ENCODE measurements at regions not wholly inside any gene's neighbourhood (a gene's known extent, or its start where the extent isn't known, plus 50 kb on each side); places are given as distances from the start of the nearest gene placed in this dataset.
"Not testable (repeated sequence)": the region's sequence is repeated elsewhere in the genome, so short reads cannot be mapped to it uniquely, and the experiment has no call there.

GRCh38 chr3:193119926-193120325 is 121.1 kb upstream of the PLAAT1 start:
- DNase-seq (ENCODE audit: low spot score) = no peak

DNA sequence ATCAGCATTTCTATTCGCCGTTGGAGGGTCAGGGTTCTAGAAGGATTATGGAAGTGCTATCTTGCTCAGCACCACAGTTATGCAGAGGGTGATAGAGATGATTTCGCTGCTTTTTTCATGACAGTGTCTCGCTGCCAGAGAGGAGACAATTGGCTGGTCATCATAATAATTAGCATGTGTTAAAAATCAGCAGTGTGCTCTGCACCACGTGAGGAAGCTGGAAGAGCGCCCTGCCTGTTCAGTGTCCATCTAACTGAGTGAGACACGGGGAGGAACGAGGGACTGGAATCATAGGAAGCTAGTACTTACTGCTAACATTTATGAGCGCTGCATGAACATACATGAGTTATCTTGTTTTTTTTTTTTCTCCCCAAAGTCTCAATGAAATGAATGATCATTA is 116.2 kb upstream of the PLAAT1 start:
- DNase-seq (ENCODE audit: low spot score) = peak; percentile 57

- no peak for DNase-seq (ENCODE audit: low spot score)
Measured at GRCh38 chr3:193129607-193130006, 111.4 kb upstream of the PLAAT1 start.

GRCh38 chr3:193130576-193130975 is 110.4 kb upstream of the PLAAT1 start:
- DNase-seq (ENCODE audit: low spot score) = no peak

DNA sequence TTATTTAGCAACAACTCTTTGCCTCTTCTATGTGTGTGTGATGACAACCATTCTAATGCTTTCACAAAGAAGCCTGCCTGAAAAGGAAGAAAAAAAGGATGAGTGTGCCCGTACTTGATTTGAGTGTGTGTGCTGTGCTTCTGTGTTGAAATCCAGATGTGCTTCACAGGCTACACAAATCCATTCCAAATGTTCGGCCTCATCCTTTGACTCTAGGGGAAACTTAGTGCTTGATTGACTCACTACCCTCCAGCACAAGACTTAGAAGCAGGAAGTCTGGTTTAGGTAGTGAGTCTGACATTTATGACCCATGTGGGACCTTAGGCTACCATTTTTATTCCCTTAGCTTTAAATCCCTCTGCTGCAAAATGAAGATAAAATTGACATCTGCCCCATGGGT is 108.8 kb upstream of the PLAAT1 start:
- DNase-seq (ENCODE audit: low spot score) = no peak

DNA sequence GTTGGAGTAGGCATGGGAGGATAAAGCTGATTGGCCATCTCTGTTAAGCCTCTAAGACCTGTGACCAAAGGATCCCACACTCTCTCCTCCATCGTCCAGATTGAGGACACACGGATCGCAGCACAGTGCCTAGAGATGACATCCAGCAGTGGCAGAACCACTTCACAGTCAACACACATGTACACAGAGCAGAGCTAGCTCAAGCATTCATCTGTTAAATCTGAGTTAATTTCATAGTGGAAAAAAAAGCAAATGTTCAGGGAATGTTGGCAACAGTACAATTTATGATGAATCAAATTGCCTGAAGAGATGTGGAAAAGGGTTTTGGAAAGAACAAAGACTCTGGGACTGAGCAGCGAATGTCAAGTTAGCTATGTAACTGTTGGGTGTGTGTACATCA is 108.1 kb upstream of the PLAAT1 start:
- no peak for DNase-seq (ENCODE audit: low spot score)

- no peak for DNase-seq (ENCODE audit: low spot score)
Measured at GRCh38 chr3:193134856-193135255, 106.2 kb upstream of the PLAAT1 start.

GRCh38 chr3:193140381-193140780 is 100.6 kb upstream of the PLAAT1 start:
- DNase-seq (ENCODE audit: low spot score) = no peak

DNA sequence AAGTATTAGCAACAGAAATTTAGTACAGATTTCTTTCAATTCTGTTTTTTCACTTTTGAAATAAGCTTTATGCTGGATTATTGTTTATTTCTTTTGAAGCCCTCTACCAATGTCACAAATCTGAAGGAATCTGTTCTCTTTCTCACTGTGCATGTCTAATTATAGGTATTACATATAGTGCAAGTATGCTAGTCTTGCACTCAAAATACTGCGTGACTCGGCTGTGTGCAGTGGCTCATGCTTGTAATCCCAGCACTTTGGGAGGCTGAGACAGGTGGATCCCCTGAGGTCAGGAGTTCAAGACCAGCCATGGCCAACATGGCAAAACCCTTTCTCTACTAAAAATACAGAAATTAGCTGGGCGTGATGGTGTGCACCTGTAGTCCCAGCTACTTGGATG is 95.8 kb upstream of the PLAAT1 start:
- DNase-seq (ENCODE audit: low spot score) = no peak

DNA sequence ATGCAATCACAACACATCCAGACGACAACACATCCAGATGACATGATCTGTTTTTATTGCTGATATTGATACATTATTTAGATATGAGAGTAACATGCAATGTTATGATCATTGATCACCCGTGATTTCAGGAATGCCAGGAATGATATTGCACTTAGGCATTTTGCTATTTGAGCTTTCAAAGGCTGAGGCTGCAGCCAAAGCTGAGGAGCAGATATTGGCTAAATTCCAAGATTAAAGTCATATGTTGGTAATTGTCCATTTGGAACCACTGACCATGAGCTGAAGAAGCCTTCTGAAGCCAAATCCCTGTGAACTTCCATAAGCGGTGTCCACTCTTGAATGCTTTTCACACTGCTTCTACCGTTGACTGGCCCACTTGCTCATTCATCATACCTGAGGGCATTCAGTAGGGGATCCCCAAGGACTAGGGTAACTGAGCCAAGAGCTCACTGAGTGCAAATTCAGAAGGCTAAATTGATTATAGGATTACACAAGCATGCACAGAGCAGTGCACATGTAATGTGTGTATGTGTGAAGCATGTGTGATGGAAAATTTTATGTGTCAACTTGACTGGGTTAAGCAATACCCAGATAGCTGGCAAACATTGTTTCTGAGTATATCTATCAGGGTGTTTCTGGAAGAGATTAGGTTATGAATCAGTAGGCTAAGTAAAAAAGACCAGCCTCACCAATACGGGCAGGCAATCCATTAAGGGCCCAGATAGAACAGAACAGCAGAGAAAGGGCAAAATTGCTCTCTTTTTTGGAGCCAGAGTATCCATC is 92.1 kb upstream of the PLAAT1 start:
- no peak for DNase-seq (ENCODE audit: low spot score)

DNA sequence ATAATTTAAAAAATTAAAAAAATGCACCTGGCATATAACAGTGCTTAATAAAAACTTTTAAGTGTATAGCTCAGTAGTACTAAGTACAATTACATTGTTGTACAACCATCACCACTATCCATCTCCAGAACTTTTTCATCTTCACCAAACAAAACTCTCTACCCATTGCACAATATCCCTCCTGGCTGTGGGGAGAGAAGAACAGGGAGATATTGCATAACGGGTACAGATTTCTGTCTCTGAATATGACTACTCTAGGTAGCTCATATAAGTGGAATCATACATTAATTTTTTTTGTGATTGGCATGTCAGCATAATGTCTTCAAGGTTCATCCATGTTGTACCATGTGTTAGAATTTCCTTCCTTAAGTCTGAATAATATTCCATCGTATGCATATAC is 91.0 kb upstream of the PLAAT1 start:
- no peak for DNase-seq (ENCODE audit: low spot score)

DNA sequence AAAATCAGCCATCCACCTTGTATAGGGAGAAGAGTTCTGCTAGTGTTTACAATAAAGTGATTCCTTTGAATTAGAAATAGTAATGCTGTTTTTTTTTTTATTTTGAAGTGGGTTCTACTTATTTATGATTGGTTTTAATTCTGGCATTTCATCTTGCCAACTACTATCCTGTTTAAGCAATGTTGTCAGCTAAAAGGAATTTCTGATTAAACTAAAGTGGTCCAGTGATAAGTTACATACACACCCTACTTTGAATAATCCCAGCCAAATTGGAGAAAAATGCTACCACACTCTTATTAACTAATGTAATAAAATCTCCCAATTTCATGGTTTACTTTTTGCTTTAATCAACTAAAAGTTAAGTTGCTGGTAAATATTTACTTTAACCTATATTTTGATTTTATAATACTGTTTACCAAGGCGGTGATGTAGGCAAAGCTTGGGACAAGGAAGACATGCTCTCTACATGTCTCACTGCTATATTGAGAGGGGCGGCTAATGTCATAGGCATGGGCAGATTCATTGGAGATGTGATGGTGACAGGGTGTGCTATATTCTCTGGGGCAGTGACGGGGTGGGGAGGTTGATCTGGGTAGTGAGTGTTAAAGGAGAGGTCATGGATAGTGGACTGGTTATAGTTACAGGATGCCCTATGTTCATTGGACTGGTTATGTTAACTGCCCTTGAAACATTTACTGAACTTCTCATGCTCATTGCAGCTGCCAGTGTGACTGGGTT is 85.8 kb upstream of the PLAAT1 start:
- not testable (repeated sequence) for DNase-seq (ENCODE audit: low spot score)

DNA sequence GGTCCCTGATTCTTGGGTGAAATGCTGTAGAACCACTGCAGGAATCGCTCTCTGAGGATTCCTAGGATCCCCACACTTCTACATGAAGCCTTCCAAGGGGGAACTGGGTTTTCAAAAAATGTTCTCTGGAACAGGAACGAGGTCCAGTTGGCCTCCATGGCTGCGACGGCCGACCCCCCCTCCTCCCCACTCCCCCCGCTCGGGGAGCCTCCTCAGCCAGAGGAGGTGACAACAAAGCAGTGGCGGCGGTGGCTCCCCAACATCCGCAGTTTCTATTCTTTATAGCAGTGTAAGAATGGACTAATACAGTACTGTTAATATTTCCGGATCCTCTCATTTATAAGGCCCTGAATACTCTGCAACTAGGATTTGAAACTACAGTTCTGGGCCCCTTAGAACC is 84.0 kb upstream of the PLAAT1 start:
- DNase-seq (ENCODE audit: low spot score) = no peak

GRCh38 chr3:193165431-193166120 is 75.4 kb upstream of the PLAAT1 start:
- no peak for DNase-seq (ENCODE audit: low spot score)

DNA sequence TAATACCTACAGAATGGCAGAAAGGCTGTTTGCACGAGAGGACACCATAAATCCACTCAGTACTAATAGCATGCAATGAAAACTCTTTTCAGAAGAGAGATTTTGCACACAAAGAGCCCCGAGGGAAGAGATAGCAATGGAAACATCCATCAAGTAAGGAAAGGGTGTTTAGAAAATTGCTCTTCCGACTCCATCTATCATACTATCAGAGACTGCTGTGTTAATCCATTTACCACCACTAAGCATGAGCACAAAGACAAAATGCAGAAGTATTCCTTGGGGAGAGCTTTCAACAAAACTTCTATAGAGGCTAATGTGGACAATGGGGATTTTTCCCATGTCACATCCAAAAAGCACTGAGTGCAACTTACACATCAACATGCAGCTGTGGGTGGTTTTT is 72.1 kb upstream of the PLAAT1 start:
- DNase-seq (ENCODE audit: low spot score) = no peak

DNA sequence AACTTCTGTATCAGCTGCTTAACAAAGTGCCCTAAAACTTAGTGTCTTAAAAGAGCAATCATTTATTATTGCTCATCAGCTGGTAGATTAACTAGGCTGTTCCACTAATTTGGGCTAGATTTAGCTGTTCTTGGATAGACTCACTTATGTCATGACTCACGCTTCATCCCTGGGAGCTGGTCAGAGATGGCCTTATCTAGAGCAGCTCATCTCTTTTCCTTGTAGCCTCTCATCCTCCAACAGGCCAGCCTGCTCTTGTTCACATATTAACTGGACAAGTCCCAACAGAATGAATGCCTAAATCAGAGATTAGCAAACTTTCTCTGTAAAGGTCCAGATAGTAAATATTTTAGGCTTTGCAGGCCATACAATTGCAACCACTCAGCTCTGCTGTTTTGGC is 66.9 kb upstream of the PLAAT1 start:
- no peak for DNase-seq (ENCODE audit: low spot score)

DNA sequence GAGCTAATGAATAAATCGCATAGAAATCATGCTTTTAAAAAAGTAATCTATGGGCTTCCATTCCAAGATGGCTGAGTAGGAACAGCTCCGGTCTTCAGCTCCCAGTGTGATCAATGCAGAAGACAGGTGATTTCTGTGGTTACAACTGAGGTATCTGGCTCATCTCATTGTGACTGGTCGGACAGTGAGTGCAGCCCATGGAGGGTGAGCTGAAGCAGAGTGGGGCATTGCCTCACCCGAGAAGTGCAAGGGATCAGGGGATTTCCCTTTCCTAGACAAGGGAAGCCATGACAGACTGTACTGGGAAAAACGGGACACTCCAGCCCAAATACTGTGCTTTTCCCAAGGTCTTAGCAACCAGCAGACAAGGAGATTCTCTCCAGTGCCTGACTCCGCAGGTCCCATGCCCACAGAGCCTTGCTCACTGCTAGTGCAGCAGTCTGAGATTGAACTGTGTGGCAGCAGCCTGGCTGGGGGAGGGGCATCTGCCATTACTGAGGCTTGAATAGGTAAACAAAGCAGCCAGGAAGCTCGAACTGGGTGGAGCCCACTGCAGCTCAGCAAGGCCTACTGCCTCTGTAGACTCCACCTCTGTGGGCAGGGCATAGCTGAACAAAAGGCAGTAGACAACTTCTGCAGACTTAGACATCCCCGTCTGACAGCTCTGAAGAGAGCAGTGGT is 61.5 kb upstream of the PLAAT1 start:
- DNase-seq (ENCODE audit: low spot score) = not testable (repeated sequence)

DNA sequence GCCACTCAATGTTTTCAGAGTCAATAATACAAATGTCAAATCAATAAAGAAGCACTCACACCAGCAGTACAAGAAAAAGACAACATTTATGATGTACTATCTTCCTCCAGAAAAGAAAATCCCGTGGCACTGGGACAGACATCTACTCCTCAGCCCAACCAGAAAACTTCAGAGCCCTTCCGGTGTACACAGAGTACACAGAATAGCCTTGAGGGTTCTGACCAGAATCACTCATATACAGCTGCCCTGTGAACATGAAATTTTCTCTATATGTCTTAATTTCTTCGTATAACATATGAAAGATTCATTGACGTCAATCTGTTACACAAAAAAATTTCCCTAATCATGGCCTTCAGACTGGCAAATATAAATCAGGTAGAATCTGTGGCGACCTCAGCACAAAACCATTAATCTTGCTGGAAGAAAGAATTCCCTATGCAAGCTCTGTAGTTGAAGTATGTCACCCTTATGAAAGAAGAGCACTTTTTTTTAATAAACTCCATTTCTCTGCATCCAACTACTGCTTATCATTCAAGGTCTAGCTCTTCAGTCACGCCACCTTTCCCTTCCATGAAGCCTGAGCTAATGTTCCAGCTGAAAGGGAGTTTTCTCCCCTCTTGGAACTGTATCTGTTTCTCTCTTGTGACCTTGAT is 53.8 kb upstream of the PLAAT1 start:
- no peak for DNase-seq (ENCODE audit: low spot score)

DNA sequence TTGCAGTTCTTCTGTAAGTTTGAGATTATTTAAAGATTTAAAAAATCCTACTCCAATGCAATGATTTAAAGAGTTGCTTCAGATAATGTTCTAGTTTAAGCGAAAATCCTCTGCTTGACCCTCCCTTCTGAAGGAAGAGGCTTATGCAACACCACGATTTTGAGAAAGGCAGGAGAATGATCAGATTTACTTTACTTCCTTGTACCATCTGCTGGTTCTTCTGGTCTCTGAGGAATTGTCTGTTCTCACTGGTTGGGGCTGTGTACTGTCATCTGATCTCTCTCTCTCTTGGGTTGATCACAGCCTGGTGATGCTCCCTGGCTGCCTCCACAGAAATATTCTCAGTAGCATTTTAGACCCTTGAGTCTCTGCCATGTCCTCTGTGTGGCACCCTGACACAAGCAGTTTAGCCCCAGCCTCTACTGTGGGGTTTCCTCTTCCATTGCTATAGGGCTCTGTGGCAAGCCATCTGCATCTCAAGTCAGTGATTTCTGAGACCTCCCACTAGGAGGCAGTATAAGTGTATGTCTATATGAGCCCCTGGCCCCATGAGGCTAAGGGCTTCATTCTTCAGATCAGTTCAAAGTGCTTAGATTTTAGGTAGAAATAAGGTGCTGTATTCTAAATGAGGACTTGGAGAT is 50.8 kb upstream of the PLAAT1 start:
- peak; percentile 24 for DNase-seq (ENCODE audit: low spot score)
